CD4-positive, alpha-beta T cell treated with Interleukin-4 for 1 hour (primary cell): ENCODE measurements at regions not wholly inside any gene's neighbourhood (a gene's known extent, or its start where the extent isn't known, plus 50 kb on each side); places are given as distances from the start of the nearest gene placed in this dataset.
"Not testable (repeated sequence)": the region's sequence is repeated elsewhere in the genome, so short reads cannot be mapped to it uniquely, and the experiment has no call there.

Source experiments
- DNase-seq, 2 donors: peaks; one replicate each; pipeline ENCODE4 v3.0.0-alpha.2; 2020 to 2022

DNA sequence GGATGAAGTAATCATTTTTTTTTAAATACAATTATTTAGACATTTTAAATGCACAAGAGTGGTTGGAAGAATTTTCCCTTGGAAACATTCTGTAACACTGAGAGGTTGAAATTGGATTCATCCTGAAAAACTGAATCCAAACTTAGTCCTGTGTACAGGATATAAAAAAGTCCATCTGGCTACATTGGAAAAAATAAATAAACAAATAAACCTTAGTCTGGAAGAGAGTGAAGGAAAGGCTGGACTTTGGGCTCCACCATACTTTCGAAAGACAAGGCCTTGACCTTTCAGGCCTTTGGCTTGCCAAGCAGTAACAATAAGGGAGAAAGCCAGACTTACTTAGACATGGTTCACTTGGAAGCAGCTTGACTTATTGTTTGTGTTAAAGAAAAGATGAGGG, 664.3 kb downstream of the TENT5A start:
- DNase-seq: no peak

DNA sequence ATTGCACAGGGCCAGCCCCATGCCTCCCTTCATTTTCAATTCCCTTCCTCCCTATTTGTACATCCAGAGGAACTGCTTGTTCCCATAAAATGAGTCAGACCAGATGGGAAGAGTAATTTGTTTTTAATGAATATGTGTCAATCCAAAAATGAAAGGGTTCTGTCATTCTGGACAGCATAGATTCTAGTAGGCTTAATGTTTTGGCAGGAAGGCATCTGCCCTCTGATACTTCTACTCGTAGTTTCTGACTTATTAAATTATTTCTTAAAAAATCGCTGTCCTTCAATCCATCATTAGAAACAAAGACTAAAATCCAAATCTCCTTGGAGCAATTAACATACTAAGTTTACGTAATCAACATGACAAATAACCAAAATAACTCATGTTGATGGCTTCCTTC, 665.5 kb downstream of the TENT5A start:
- no peak for DNase-seq

- no peak for DNase-seq
Measured at GRCh38 chr6:81085431-81085790, 667.1 kb downstream of the TENT5A start.

DNA sequence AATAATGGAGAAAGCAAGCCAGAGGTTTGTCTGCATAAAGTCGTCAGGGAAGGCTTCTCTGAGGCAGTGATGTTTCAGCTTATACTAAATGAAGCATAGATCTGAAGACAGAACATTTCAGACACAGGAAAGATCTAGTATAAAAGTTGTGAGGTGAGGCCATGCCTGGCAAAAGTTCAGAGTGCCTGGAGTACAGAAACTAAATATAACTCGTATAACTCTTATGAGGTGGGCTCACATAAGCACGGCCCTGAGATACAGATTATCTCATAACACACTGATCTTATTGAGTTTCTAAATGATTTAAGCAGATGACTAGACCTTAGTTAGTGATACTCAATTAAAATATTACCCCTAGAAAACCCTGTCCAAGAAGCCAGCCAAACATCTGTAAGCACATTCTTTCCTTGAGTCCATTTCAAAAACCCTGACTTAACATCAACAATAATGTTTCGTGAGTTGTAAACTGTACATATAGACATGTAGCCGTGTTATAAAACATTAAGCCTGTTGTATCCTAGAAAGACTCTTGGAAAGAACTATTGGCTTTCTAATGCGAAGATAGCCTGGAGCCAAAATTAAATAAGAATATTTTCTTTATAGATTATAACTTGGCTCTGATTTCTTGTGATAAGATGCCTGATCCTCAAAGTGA, 667.6 kb downstream of the TENT5A start:
- DNase-seq: no peak

- no peak for DNase-seq
Measured at GRCh38 chr6:81075974-81076373, 676.5 kb downstream of the TENT5A start.

DNA sequence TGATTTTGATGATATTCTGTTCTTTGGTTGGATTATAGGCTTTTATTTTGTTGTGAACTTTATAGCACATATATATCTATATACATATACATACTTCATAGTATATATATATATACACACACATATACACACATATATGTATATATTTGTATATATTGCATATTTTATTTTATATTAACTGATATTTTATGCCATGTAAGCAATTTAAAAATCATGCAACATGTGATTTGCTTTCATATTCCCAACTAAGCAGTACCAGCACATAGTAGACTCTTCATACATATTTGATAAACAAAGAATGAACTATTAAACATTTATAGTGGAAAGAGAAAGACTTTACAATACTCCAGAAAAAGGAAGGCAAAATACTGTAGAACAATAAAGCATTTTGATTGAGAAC, 679.2 kb downstream of the TENT5A start:
- DNase-seq: no peak

DNA sequence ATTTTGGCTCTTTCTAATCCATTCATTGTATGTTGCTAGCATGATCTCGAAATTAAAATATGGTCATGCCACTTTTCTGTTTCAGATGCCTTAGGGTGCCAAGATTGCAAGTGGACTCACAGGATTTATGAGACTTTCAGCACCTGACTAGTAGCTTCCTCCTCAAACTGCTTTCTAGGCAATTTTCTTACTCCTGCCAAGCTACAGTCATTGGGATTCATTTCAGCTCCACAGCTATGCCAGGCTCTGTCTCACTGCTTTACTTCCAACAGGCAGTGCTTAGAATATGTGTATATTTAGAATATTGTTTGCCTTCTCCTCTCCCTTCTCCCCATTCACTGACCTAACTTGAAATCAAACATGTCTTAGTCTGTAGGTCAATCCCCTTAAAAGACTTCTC, 681.4 kb downstream of the TENT5A start:
- no peak for DNase-seq

DNA sequence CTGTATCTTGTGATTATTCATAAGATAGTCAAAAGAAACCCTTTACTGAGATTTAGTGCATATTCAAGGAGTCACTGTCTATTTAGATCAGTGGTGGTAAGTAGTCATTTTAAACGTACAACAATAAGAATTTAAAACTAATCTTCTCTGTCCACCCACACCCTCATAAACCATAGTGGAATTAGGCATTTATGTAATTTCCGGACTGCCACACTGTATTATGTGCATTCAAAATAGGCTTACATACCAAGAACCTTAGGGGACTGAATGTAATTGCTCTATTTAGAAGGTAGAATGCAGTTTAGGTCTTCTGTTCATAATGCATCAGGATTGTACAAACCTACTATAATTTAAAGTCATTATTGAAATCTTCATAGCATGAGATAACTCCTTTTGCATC, 685.4 kb downstream of the TENT5A start:
- DNase-seq: no peak

GRCh38 chr6:81063891-81064290, 688.6 kb downstream of the TENT5A start:
- no peak for DNase-seq

DNA sequence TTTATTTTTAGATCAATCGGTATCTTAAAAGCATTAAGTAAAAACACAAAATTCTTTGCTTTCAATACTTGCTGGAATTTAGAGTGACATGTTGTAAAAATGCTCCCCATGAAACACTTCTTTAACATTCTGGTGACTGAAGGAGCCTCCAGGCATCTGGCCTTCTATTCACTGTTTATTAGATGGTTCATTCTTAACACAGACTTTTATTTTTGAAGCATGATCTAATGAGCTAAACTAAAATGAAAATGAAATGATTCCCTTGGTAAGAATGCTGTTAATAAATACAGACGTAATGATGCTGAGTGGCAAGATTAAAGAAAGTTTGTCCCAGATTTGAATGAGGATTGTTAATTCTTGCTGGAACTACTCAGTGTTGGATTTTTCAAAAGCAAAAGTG, 698.4 kb downstream of the TENT5A start:
- DNase-seq: no peak

DNA sequence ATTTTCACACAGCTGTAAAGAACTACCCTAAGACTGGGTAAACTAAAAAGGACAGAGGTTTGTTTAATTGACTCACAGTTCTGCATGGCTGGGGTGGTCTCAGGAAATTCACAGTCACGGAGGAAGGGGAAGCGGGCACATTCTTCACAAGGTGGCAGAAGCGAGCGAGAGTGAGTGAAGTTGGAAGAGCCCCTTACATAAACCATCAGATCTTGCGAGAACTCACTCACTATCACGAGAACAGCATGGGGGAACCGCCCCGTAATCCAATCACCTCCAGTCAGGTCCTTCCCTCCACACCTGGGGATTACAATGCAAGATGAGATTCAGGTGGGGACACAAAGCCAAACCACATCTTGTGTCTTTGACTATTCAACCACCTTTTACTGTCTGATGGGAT, 700.5 kb downstream of the TENT5A start:
- DNase-seq: no peak

DNA sequence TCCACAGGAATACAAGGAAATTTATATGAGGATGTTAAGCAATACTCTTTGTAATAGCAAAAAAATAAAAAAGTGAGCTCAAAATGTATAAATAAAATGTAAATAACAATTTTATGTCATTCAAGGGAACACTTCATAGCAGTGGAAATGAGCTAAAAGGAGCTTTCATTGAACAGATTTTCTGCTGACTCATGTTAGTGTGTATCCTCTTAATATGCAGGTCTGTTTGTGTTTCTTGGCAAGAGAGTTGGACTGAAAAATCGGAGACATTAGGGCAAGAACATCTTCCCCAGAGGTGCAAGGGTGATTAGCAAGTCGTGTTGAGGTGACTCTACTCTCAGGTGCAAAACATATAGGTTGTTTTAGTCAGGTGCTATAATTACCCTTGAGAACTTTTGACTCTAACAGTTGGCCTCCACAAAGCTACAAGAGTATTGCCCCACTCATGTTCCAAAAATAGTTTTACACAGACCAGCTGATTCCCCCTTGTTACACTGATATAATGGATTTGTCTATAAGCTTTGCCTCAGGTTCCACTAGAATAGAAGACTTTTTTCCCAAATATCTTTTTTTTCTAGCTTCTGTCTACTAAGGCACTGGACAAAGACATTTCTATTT, 702.9 kb downstream of the TENT5A start:
- DNase-seq: no peak

DNA sequence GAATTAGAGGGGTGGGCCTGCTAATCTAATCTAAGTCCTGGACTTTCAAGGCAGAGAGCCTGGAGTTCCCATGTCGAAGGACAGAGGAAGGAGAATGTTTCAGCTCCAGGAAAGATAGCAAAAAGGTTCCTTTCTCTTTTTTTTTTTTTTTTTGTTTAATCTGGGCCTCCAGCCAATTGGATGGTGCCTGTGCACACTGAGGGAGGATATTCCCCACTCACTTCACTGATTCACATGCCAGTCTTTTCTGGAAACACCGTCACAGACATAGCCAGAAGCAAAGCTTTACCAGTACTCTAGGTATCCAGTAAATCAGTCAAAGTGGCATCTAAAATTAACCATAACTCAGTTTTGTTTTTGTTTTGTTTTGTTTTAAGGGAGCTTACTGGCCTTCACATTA, 721.1 kb downstream of the TENT5A start:
- no peak for DNase-seq

GRCh38 chr6:81026041-81026553, 726.4 kb downstream of the TENT5A start:
- no peak for DNase-seq

DNA sequence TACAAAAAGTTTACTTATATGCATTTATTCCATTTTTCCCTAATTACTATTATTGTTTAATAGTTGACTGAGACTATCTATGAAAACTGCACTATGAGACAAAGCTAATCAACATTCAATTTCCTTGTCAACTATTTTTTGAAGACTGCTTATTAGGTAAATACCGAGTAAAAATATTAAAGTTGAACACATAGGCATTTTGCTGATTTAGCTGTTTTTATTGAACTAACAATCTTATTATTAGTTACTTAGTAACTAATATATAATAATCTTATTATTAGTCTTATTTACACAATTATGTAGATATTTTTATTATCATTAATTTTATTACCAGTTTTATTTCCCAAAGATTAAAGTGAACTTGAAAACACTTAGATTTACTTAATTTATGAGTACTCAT, 728.8 kb downstream of the TENT5A start:
- no peak for DNase-seq

DNA sequence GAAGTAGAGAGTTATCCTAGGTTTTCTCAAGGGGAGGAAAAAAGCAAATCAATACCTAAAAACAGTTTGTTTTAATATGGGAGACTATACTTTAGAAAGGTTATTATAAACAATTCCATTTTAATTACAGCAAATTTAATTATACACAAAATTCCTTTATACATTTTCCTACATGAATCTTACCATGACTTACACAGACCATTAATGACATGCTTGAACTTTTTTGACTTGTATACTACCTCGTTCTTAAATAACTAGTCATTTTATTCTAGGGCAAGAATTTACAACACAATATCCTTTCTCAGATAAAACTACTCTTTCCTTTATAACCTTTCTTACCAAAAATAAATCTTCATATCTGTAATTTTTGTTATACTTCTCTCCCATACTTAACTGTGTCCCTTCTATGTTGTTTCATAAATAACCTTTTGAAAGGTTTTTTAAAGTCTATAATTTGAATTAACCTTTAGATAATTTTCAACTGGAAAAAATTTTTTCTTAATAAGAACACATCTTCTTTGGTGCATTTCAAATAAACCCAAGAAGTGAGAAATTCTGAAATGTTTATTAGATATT, 729.4 kb downstream of the TENT5A start:
- DNase-seq: no peak

GRCh38 chr6:81017586-81017985, 734.9 kb downstream of the TENT5A start:
- not testable (repeated sequence) for DNase-seq

DNA sequence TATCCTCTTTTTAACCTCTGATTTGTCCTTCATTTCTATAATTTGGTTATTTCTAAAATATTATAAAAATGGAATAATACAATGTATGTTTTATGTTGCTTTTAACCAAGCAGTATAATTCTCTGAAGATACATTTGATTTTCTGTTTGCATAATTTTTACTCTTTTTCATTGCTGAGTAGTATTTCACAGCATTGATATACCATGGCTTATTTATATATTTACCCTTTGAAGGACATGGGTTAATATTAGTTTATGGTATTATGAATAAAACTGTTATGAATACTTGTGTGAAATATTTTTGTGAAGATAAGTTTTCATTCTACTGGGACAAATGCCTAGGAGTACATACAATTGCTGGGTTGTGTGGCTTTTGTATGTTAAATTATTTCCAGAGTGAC, 748.6 kb downstream of the TENT5A start:
- DNase-seq: no peak

DNA sequence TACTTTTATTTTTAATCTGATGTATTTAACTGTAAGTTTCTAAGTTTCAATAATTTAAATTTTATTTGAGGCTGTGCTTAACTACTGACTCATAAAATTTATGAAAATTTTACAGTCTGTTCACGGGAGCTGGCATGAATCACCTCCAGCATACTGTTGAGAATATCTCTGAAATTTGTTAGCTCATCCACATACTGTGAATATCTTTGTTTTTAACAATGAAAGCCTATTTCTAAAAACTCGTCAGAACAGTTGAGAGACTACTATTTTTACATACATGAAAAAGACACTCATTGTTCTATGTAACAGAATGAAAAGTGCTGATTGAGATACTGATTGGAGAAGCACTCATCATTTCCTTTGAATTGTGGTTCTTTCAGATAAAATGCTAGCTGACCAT, 749.3 kb downstream of the TENT5A start:
- DNase-seq: no peak

DNA sequence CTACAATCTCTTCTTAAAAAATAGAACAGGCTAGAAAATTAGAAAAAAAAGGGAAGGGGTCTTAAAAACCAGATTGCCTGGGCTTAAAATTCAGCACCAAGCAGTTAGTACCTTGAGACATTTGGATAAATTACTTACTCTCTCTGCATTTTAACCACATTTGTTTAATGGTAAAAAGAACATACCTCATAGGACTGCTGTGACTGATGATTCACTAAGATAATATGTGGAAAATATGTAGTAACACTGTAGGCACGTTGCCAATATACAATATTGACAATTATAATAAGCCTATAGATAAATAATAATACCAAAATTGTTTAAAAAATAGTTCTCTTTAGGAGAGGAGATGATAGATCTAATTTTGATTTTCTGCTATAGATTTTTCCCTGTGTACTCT, 750.4 kb downstream of the TENT5A start:
- no peak for DNase-seq

GRCh38 chr6:80991316-80991715, 761.2 kb downstream of the TENT5A start:
- DNase-seq: no peak

- no peak for DNase-seq
Measured at GRCh38 chr6:80988892-80989291, 763.6 kb downstream of the TENT5A start.

DNA sequence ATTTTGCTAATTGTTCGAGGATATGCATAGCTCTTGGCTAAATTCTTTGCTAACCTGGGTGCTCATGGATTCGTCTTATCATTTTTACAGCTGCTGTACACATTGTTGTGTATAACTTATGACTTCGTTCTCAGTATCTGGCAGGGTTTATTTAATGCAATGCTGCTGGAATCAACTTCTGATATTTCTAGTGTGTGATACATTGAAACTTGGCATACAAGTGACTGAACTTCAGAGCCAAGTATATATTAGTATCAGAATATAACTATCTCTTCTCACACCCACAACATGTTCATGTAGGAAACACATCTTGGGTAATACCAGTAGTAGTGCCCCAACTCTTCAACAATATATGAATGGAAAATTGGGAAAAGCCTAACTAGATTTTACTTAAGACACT, 764.2 kb downstream of the TENT5A start:
- DNase-seq: no peak

DNA sequence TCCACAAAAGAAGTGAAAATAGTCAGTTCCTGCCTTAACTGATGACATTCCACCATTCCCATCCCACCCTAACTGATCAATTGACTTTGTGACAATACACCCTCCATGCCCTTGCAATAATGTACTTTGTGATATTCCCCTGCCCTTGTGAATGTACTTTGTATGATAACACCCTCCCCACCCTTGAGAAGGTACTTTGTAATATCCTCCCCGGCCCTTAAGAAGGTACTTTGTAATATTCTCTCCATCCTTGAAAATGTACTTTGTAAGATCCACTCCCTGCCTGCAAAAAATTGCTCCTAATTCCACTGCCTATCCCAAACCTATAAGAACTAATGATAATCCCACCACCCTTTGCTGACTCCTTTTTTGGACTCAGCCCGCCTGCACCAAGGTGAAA, 771.3 kb downstream of the TENT5A start:
- DNase-seq: not testable (repeated sequence)

GRCh38 chr6:80976336-80976735, 776.1 kb downstream of the TENT5A start:
- no peak for DNase-seq
